NOMO-1 treated with DMSO at 0.1 percent for 48 hours (cell line): ENCODE measurements at regions not wholly inside any gene's neighbourhood (a gene's known extent, or its start where the extent isn't known, plus 50 kb on each side); places are given as distances from the start of the nearest gene placed in this dataset.

ENCODE experiments used
- DNase-seq: peaks from one replicate; lab custom pipeline; 2025; ENCODE audit not compliant: unreplicated experiment; lab: John Stamatoyannopoulos, UW

DNA sequence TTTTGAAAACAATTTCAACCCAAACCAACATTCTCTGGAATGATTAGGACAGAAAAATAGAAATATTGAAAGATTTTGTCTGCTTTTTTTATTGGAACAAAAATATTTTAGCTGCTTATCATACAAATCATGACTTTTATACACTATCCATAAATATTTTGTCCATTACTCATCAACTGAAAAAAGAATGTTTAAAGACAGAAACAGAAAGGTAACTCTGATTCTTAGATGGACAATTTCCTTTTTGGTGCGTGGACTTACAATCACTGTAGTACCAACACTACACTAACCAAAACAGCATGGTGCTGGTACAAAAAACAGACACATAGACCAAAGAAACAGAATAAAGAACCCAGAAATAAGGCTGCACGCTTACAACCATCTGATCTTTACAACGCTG is 582.8 kb upstream of the CCDC54 start:
- DNase-seq = no peak

DNA sequence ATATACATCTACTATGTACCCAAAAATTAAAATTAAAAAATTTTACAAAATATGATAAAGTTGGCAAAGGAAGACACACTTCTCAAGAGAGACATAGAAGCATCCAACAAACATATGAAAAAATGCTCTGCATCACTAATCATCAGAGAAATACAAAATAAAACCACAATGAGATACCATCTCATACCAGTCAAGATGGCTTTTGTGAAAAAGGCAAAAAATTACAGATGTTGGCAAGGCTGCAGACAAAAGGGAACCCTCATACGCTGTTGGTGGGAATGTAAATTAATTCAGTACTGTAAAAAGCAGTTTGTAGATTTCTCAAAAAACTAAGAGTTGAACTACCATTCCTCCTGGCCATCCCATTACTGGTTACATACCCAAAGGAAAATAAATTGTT is 581.7 kb upstream of the CCDC54 start:
- DNase-seq = no peak

DNA sequence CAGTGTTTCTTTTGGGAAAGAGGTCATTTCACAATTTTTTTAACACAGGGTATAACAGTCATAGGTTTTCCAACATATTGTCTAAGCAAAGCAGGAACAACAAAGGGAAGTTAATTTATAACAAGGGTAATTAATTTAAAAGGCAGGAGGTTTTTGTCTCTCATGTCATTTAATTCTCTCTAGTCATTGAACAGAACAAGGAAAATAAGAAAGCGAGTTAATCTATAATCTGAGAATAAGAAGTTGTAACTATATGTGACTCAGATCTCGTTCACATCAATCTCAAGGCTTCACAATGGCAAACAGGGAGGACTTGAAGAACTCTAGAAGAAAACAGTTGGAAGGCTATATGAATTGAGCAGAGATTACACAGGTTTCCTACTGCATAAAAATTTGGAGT is 579.8 kb upstream of the CCDC54 start:
- DNase-seq = no peak

GRCh38 chr3:106805625-106806024 is 571.6 kb upstream of the CCDC54 start:
- DNase-seq = no peak

DNA sequence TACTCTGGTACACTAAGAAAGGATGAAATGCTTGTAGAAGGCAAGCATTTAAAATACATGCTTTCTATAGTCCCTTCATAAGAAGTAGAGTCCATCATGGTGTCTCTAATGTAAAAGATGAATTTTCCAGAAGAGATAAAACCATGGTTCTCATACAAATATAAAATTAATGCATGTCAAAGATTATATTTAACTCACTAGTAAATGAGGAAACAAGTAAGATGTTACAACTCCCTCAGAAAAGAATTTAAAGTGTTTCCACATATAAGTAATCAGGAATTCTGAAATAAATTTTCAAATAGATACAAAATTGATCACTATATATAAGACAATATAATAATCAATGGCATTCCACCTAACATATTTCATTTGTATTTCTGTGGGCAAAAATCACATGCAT is 570.3 kb upstream of the CCDC54 start:
- DNase-seq = no peak

DNA sequence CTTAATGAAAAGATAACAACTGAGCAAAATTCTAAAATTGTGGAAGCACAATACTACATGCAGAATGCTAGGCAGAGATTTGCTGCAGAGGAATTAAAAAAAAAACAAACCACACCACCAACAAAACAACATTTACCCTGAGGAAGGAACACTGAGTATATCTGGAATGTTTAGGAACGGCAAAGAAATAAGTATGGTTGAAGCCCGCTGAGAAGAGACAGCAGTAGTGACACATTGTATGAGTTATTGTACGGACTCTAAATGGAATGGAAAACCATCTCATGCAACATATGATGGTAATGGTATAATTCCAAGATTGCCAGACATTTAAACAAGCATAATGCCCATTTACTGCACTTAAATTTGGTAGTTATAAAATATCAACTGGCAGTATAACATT is 568.2 kb upstream of the CCDC54 start:
- no peak for DNase-seq

DNA sequence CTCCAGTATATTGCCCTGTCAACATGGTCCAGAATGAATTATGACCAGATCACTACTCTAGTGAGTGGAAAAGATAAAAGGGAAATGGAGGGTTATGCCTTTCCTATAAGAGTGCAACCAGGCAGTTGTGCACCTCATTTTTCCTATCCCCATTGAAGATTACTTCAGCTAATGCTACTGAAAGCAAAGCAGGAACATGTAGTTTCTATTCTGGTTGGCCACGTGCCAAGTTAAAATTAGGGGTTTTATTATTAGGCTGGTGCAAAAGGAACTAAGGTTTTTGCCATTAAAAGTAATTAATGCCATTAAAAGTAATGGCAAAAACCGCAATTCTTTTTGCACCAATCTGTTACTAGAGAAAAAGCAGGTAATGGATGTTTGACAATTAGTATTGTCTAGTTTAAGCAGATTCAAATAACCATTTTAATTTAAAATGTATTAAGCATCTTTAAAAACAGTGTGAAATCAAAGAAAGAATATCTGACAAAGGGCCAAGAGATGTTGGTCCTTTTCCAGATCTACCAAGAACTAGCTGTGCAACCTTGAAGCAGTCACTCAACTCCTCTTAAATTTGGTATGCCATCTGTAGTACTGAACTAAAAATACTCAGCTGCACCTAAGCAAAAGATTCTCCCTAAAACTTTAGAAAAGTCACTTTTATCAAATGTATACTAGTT is 567.5 kb upstream of the CCDC54 start:
- no peak for DNase-seq

GRCh38 chr3:106810300-106810875 is 566.9 kb upstream of the CCDC54 start:
- no peak for DNase-seq

GRCh38 chr3:106811376-106811775 is 565.9 kb upstream of the CCDC54 start:
- no peak for DNase-seq

- no peak for DNase-seq
Observed at GRCh38 chr3:106813742-106814141, 563.5 kb upstream of the CCDC54 start.

DNA sequence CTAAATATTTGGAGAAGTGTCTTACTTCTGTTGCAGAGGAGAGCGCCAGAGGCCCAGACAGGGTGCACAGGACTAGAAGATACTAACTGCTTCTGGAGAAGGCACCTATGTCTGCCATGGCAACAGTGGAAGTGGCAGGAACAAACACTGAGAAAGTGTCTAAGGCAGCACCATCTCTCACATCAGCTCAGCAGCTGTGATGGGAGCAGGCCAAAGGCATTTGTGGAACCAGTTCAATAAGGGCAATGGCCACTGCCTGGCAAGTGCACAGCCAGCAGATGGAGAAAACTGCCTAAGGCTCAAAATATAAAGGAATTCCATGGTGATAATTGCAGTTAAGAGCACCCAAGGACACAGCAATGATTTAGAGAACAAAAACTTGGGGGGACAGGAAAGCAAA is 563.0 kb upstream of the CCDC54 start:
- no peak for DNase-seq

DNA sequence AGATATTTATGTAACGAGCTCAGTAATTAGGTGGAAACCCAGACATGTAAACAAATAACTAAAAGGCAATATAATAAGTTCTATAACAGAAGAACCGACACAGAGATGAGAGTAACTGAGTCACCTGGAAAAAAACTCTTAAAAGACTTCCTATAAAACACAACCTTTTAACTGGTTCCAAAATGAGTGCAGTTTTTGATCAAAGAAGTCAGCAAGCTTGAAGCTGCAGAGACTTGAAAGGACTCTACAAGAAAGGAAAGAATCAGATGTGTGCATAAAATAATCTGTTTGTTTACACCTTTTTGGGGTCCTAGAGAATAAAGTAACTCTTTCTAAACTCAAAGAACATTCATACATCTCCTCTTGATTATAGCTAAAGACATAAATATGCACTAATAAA is 560.4 kb upstream of the CCDC54 start:
- DNase-seq = no peak

DNA sequence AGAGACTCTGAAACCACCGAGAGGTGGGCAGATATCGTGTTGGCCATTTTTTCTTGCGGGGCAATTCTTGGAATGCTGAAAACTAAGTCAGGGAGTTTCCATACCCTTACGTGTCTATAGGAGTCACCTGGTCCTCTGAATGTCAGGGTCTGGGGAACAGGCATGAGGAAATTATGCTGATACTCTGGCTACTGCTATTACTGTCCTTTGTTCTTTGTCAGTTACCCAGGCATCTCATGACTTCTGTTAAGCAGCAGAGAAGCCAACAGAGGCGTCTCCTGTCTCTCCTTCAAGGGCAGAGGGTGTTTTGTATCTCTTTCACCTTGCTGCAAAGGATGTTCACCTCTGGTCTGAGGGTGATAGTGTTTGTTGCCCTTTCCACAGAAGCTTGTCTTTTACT is 559.5 kb upstream of the CCDC54 start:
- DNase-seq = no peak

- DNase-seq = no peak
Observed at GRCh38 chr3:106819440-106819839, 557.8 kb upstream of the CCDC54 start.

DNA sequence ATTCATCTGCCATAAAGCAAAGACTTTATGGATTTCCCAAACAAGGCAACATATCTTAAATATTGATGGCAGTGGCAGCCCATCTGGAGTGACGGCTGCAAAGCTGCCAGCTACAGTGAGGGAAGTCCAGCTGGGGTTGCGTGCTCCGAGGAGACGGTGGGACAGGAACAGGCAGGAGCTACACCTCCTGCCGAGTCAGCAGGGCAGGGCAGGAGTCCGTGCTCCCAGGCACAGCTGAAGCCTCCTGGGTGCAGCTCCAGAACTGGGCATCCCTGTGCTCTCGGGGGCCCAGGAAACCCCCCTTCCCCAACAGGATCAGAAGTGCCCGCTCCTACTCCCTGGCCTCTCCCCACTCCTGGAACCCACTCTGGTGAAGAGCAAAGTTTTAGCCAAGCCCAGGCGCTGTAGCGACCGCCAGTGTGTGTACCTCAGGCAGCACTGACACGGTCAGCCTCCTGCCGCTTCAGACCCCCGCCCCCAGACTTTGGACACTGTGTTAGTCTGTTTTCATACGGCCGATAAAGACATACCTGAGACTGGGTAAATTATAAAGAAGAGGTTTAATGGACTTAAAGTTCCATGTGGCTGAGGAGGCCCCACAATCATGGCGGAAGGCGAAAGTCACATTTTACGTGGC is 556.4 kb upstream of the CCDC54 start:
- no peak for DNase-seq

GRCh38 chr3:106821801-106822200 is 555.4 kb upstream of the CCDC54 start:
- no peak for DNase-seq

- no peak for DNase-seq
Observed at GRCh38 chr3:106822204-106822603, 555.0 kb upstream of the CCDC54 start.

DNA sequence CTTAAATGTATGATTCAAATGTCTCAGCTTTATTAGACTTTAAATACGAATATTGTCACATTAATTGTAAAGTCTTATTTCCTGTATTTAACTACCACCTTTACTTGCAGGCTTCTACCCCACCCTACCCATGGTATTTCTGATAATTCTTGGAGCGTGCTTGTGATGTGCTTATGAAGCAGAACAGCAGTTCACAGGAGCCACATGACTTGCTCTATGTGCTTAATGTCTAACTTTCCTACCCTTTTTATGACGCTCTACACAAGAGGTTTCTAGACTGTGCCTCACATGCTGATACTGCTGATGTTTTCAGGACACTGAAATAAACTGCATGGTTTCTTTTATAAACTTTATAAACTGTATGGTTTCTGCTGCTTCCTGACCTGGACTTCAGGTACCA is 553.5 kb upstream of the CCDC54 start:
- no peak for DNase-seq

- DNase-seq = no peak
Observed at GRCh38 chr3:106824856-106825255, 552.4 kb upstream of the CCDC54 start.

DNA sequence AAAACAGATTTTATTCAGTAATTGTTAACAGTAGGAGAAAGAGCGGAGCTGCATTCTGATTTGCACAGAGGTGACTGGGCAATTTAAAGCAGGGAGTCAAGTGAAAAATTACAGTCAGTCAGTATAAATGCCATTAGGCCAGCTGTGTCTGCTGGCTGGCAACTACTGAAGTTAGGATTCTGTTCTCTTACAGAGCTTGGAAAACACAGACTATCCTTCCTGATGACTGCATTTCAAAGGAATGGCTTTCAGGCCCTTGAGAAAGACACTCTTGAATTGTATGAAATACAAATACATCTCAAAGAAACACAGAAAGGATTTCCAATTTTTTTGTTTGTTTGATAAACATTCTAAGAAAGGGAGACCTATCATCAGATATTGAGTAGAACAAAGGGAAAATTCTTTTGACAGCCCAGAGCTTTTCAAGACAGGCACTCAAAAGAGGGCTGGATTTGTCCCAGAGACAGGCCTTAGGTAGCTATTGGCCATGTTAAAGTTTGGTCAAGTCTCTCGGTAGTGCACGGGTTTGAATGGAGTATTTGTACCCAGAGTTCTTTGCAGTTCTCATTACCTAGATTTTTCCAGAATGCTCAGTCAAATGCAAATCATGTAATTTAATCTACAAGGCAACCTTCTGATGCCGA is 551.2 kb upstream of the CCDC54 start:
- no peak for DNase-seq

DNA sequence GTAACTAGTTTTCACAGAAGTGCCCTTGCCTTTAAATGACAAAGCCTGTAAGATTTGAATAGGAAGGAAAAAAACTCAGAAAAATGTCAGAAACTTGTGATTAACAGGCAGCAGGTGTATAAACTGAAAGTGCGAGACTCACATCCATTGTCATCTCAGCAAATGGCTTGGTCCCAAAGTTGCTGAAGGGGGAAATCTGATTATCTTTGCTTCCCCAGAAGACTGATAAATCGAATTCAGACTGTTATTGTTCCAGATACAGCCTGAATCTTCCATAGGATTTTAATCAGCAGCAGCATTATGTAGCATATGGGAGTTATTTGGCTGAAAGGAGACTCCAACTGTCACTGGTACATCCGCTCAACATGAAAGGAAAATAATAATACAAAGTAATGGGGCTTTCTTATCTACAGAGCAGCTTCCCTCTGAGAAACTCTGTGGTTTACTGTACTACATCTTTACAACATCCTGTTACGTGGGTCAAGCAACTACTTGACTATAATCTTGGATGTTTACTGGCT is 550.4 kb upstream of the CCDC54 start:
- no peak for DNase-seq
